Skin of body (tissue), 2 donors: ENCODE measurements at regions not wholly inside any gene's neighbourhood (a gene's known extent, or its start where the extent isn't known, plus 50 kb on each side); places are given as distances from the start of the nearest gene placed in this dataset. TPM values are rescaled to one million over a fixed set of nuclear protein-coding genes. Genes with fewer than 3 reads are reported as not detected.

Source experiments
- DNase-seq: peaks from one replicate; lab custom pipeline; 2025; lab: John Stamatoyannopoulos, UW
- small RNA-seq: library from RNA; depleted of rRNA; stranded (forward); fragments of <200 nt; gene quantifications from one replicate; pipeline ENCODE3, GENCODE V24; 2014; ENCODE audit warnings: low replicate concordance

GRCh38 chr5:74916831-74917710, 50.9 kb upstream of the FAM169A start:
- no peak for DNase-seq

Small RNA genes lying in the stretch of these regions (small RNA-seq; reads per million reads assigned to genes)
- not detected for gene AC116337.2
